Upper lobe of left lung (tissue), 4 donors: ENCODE measurements at regions not wholly inside any gene's neighbourhood (a gene's known extent, or its start where the extent isn't known, plus 50 kb on each side); places are given as distances from the start of the nearest gene placed in this dataset.

Experiments
- EP300 ChIP-seq, 4 donors: sonication (generic); formaldehyde crosslinking; IDR thresholded peaks; one replicate each; pipeline ENCODE4 v1.5.1; 2017; ENCODE audit warnings: antibody characterized with exemption in 4 of 4, control low read depth in 2 of 4
- POLR2A ChIP-seq, 4 donors: fragments of 450-650 bp; IDR thresholded peaks; one replicate each; pipeline ENCODE4 v1.5.1; 2016 to 2017; ENCODE audit warnings: antibody characterized with exemption in 4 of 4, mild to moderate bottlenecking in 2 of 4
- TF ChIP-seq, protein P1 (sequence below), 6 experiments: fragments of 450-650 bp in 4 of 6; fragments of 200-600 bp in 2 of 6; sonication (generic) in 2 of 6; IDR thresholded peaks; one replicate each; pipeline ENCODE4 v1.5.1; 2016 to 2019; ENCODE audit warnings: antibody characterized with exemption in 6 of 6

DNA sequence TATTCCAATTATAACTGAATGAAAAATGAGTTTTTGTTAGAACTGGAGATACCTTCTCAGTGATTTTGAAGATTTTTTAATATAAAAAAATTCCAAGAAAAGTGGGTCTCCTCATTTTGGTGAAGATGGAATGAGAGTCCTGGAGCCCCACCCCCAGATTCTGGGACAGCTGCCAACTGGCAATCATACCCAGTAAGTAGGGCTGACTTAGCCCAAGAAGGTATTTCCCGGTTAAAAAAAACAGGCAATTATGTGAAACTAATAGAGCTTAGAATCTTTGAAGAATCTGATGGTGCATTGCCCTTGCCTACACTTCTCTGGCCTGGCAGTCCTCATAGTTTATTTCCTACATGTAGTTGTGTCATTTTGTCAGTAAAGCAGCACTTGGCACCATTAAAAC lies 52.8 kb upstream of the VWDE start:
- TF ChIP-seq, protein P1, sequence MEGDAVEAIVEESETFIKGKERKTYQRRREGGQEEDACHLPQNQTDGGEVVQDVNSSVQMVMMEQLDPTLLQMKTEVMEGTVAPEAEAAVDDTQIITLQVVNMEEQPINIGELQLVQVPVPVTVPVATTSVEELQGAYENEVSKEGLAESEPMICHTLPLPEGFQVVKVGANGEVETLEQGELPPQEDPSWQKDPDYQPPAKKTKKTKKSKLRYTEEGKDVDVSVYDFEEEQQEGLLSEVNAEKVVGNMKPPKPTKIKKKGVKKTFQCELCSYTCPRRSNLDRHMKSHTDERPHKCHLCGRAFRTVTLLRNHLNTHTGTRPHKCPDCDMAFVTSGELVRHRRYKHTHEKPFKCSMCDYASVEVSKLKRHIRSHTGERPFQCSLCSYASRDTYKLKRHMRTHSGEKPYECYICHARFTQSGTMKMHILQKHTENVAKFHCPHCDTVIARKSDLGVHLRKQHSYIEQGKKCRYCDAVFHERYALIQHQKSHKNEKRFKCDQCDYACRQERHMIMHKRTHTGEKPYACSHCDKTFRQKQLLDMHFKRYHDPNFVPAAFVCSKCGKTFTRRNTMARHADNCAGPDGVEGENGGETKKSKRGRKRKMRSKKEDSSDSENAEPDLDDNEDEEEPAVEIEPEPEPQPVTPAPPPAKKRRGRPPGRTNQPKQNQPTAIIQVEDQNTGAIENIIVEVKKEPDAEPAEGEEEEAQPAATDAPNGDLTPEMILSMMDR (IDR thresholded peaks at IDR 0.05) = no peak
- TF ChIP-seq POLR2A (IDR thresholded peaks at IDR 0.05) = no peak
- no peak for TF ChIP-seq EP300 (IDR thresholded peaks at IDR 0.05)
